ENCODE measurements at regions not wholly inside any gene's neighbourhood (a gene's known extent, or its start where the extent isn't known, plus 50 kb on each side); places are given as distances from the start of the nearest gene placed in this dataset.

GRCh38 chr14:98888281-98888680 lies 383.7 kb downstream of the BCL11B start:
- no peak for DNase-seq

DNA sequence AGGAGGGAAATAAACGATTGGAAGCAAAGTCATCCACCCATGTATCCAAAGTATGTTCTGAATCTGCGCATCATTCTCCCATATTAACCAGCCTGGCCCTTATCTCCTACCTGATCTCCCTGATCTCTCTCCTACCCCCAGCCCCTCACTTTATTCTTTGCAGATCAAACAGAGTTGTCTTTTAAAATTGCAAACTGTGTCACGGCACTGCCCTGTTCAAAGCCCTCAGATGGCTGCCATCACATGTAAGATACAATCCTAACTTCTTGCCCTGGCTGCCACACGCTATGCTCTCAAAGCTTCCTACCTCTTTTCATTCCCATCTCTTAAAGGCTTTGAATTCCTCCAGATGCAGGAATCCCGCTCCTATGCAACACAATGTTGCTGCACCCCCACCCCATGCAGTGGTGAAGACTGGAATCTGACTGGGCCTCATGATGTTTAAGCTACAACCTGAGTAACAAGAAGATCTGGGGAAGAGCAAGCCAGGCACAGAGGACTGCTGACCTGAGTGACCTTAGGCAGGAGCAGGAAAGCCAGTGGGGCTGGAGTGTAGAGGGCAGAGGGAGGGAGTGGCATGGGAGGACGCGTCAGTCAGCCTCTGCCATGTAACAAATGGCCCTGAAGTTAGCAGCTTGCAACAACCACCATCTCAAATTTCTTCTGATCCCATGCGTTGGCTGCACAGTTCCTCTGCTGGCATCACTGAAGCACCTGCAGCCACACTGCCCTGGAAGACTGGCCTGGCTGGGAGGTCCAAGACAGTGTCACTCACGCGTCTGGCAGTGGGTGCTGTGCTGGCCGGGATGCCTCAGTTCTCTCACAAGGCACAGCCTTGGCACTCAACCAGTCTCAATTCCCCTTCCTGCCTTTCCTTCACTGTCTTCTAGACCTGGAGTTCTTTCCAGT lies 382.8 kb downstream of the BCL11B start:
- DNase-seq = no peak

GRCh38 chr14:98889836-98890185 lies 382.2 kb downstream of the BCL11B start:
- DNase-seq = no peak

DNA sequence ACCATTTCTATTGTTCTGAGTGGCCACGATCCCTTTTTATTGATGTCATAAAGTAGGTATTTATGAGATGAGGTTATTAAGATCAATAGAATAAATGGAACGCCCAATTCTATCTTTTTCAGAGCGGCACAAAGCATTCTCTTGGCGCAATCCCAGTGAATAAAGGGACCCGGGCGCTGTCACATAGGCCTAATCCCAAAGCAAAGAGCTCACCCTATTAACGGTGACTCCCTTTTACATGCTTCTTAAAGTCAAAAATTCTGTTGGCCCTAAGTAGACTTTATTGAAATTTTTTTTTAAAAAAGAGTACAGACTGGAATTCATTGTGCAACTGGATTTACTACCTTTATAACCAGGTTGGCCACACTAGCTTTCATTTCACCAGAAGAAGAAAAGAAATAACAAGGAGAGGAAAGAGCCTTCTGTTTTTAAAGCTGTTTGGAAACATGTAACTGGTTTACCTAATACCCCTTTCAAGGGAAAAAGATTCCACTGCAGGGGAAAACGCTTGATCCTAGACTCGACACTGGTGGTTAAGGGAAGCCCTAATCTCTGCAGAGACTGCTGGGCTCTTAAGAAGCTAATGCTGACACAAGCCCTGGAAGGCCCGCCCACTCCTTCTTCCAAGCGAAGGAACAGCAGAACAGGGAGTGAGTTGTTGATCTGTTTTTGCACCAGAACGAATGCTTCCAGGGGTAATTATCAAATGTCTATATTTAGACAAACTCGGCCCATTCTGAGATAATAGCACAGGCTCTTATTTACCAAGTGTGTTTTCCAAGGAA lies 381.2 kb downstream of the BCL11B start:
- DNase-seq = no peak

GRCh38 chr14:98893675-98894074 lies 378.3 kb downstream of the BCL11B start:
- no peak for DNase-seq

- no peak for DNase-seq
Measured at GRCh38 chr14:98894600-98894999, 377.4 kb downstream of the BCL11B start.

GRCh38 chr14:98896449-98896848 lies 375.5 kb downstream of the BCL11B start:
- DNase-seq = no peak

DNA sequence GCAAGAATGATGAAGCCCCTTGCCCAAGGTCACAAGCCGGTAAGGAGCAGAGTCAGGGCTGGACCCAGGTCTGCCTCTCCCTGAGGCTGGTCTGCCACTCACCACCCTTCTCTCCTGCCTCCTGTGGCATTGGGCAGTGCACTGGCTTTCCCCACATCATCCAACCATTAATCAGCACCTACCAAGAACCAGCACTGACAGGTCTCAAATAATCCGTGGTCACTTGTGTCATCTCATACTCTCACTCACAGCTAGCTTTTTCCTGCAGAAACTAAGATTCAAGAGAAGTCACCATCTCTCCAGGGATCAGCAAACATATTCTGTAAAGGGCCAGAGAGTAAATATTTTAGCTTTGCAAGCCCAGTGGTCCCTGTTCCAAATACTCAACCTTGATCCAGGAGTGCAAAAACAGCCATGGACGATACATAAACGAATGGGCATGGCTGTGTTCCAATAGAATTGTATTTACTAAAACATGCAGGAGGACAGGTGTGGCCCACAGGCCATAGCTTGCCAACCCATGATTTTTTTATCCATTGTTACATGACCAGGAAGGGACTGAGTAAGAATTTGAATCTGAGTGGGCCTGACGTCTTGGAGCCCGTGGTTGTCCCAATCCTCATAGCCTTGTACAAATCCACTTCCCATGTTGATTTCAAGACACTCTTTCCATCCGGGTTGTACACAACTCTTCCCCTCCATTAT lies 374.2 kb downstream of the BCL11B start:
- DNase-seq = no peak

GRCh38 chr14:98899441-98899840 lies 372.6 kb downstream of the BCL11B start:
- no peak for DNase-seq

DNA sequence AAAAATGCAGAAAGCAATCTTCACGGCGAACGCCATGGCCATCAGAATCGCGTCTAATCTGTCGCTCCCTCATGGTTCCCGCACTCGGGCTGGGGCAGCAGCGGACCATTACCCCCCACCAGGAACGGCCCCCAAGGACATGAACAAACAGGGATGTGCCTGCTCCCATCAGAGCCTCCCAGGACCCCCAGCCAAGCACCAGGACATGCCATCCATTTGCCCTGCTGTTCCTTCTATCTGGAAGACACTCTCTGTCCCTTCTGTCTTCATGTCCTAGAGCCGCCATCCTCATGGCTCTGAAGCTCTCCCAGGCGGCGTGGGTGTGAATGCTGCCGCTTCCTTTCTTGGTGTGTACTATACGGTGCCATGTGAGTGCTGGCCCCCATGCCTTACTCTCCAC lies 371.8 kb downstream of the BCL11B start:
- DNase-seq = no peak

DNA sequence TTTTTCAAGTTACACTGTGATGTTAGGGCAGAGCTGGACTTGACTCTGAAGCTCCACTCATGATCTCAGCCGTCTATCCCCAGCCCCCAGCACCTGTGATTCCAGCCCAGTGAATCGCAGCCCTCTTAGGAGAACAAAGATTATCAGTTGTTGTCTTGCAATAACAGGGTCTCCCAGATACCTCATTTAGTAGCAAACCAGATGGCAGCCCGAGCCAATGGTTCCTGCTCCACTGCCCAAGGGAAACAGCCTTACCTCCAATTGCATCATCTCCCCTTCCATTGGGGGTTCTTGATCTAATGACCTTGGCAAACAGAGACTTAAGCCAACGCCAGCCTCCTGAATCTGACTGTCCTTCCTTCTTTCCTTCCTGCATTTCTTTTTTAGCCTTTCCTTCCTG lies 371.2 kb downstream of the BCL11B start:
- no peak for DNase-seq

GRCh38 chr14:98901511-98902205 lies 370.3 kb downstream of the BCL11B start:
- DNase-seq = no peak

DNA sequence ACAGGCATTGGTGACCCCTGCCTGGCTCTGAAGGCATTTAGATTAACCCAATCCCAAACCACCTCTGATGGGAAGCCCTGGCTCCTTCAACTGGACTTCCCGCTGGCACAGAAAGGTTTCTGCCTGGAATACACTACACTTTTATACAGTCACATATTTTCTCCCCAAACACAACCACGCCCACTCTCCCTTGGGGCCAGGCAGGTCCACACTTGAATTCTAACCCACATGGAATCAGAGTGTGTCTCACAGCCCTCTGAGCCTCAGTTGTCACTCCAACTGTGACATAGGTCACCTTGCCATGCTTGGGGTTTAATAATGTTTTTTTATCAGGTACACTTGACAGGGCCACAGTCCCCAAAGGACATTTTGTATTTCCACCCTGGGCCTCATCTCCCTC lies 368.6 kb downstream of the BCL11B start:
- no peak for DNase-seq

- DNase-seq = no peak
Measured at GRCh38 chr14:98904677-98905076, 367.3 kb downstream of the BCL11B start.

- peak; percentile 7 for DNase-seq
Measured at GRCh38 chr14:98906123-98906995, 365.6 kb downstream of the BCL11B start.

- no peak for DNase-seq
Measured at GRCh38 chr14:98907271-98907670, 364.7 kb downstream of the BCL11B start.

GRCh38 chr14:98908050-98908449 lies 363.9 kb downstream of the BCL11B start:
- DNase-seq = no peak

DNA sequence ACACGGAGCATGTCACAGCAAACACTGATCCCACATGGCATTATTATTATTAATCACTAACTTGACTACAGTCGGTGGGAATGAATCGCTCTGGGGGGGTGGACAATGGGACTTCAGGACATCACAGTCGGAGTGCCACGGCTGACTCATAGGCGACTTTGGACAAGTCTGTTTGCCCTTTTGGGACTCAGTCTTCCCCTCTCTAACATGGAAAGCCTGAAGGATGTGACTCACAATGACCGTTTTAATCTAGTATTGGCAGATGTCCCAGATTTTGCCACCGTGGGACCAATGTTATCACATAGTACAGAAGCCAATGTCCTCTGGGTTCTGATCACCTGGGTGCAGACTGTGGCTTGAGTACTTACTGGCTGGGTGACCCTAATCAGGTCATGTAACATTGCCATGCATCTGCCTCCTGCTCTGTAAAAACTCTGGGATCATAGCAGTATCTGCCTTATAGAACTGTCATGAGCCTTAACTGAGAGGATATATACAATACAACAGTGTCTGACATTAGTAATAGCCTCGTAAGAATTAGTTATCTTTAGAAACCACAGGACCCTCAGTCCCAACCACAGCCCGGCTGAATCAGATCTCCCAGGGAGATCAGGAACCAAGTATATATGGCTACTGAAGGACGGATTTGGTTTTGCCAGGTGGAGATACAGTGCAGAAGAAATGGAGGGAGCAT lies 362.6 kb downstream of the BCL11B start:
- peak; percentile 17 for DNase-seq

- no peak for DNase-seq
Measured at GRCh38 chr14:98910061-98910460, 361.9 kb downstream of the BCL11B start.

DNA sequence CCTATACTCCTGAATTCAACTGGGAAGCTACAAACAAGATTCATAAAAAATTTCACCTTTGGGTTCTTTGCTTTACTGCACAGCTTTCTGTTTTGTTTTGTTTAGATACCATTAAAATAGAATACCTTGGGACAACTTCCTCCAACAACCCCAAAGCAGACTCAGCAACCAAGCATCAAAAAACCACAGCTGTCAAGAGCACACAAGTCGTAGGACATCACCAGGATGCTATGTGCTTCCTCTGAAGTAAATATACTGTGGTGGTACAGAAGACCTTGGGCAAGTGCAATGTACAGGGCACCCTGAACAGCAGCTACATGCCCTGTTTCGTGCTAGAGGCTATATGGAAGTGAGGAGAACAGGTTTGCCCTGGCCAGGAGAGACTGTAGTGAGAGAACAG lies 359.3 kb downstream of the BCL11B start:
- DNase-seq = no peak

GRCh38 chr14:98913967-98914650 lies 357.9 kb downstream of the BCL11B start:
- DNase-seq = no peak
